ENCODE measurements at regions not wholly inside any gene's neighbourhood (a gene's known extent, or its start where the extent isn't known, plus 50 kb on each side); places are given as distances from the start of the nearest gene placed in this dataset.

DNA sequence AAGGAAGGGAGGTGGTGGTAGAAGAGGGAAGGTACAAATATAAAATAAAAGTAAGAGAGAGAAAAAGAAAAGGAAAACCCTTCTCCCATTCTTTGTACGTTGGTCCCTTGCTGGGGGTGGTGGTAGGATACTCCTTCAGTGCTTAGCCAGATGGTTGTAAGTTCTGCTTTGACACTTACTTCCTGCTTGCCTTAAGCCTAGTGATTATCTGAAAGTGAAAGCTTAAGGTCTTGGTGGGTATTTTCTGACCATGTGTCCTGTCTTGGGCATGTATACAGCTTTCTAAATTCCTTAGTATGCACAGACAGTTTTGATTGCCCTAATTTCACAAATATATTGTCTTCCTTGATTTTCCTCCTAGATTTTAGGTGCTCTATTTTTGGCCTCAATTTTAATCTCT lies 314.8 kb downstream of the PCDH17 start:
- H3K9me3 Mint-ChIP-seq = peaks cover 14% of the 10 kb centered on the region
- CTCF ChIA-PET = no interaction called here
- H3K27ac ChIP-seq (ENCODE audit: low read depth in 1 of 2, low read length in 2 of 2) = no peak overlapping the region
- no peak overlapping the region for H3K4me3 ChIP-seq (ENCODE audit: low read length)
- ATAC-seq (ENCODE audit: poor library complexity) = no peak
- peaks cover 0 to 7% of the 10 kb centered on the region in 2 experiments for H3K9me3 ChIP-seq (ENCODE audit: control insufficient read depth in 1 of 2, insufficient read depth in 1 of 2, low read length in 2 of 2)
- no peak for DNase-seq
- H3K4me1 ChIP-seq (ENCODE audit: insufficient read depth, low read length) = no peaks in the 10 kb centered on the region
- no peaks in the 10 kb centered on the region for H3K27me3 Mint-ChIP-seq
- no peaks in the 10 kb centered on the region for H3K4me1 Mint-ChIP-seq (ENCODE audit: low read depth)
- no peaks in the 10 kb centered on the region for H3K27me3 ChIP-seq (ENCODE audit: control insufficient read depth in 1 of 2, insufficient read depth in 2 of 2, low read length in 2 of 2)
- no peak overlapping the region for H3K4me3 Mint-ChIP-seq
- TF ChIP-seq, protein P1, sequence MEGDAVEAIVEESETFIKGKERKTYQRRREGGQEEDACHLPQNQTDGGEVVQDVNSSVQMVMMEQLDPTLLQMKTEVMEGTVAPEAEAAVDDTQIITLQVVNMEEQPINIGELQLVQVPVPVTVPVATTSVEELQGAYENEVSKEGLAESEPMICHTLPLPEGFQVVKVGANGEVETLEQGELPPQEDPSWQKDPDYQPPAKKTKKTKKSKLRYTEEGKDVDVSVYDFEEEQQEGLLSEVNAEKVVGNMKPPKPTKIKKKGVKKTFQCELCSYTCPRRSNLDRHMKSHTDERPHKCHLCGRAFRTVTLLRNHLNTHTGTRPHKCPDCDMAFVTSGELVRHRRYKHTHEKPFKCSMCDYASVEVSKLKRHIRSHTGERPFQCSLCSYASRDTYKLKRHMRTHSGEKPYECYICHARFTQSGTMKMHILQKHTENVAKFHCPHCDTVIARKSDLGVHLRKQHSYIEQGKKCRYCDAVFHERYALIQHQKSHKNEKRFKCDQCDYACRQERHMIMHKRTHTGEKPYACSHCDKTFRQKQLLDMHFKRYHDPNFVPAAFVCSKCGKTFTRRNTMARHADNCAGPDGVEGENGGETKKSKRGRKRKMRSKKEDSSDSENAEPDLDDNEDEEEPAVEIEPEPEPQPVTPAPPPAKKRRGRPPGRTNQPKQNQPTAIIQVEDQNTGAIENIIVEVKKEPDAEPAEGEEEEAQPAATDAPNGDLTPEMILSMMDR (IDR thresholded peaks at IDR 0.05) = no peak
- H3K36me3 ChIP-seq (ENCODE audit: insufficient read depth, low read length) = no peaks in the 10 kb centered on the region
- no peak overlapping the region for H3K27ac Mint-ChIP-seq
- intact Hi-C loops (cut with DNase I, micrococcal nuclease) = no loop called here
- H3K36me3 Mint-ChIP-seq (ENCODE audit: low read depth) = no peaks in the 10 kb centered on the region
- POLR2A ChIA-PET = no interaction called here

DNA sequence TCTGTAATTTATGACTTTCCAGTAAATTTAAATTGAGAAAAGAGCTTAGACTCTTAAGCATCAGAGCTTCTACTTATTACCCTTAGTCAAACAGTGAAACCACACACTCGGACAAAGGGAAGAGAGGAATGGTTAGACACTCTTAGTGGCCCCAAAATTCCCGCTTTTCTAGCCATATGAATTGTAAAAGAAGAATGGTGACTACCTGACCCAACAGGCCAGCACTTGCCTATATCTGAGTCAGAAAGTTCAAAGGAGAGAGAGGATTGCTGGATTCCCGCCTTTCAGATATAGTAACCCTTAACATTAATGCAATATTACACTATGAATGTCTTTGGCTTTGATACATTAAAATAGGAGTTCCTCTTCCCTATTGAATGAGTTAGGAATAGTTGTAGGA lies 317.3 kb downstream of the PCDH17 start:
- Mint-ChIP-seq H3K4me1 (ENCODE audit: low read depth) (no peaks in the 10 kb centered on the region), H3K27ac (no peak overlapping the region), H3K9me3 (peaks cover 20% of the 10 kb centered on the region), H3K4me3 (no peak overlapping the region), H3K27me3 (no peaks in the 10 kb centered on the region), H3K36me3 (ENCODE audit: low read depth) (no peaks in the 10 kb centered on the region)
- ChIA-PET CTCF (no interaction called here), POLR2A (no interaction called here)
- Histone ChIP-seq H3K27ac (ENCODE audit: low read depth in 1 of 2, low read length in 2 of 2) (no peak overlapping the region), H3K4me1 (ENCODE audit: insufficient read depth, low read length) (no peaks in the 10 kb centered on the region), H3K9me3 (ENCODE audit: control insufficient read depth in 1 of 2, insufficient read depth in 1 of 2, low read length in 2 of 2) (peaks cover 0 to 4% of the 10 kb centered on the region in 2 experiments), H3K27me3 (ENCODE audit: control insufficient read depth in 1 of 2, insufficient read depth in 2 of 2, low read length in 2 of 2) (no peaks in the 10 kb centered on the region), H3K4me3 (ENCODE audit: low read length) (no peak overlapping the region), H3K36me3 (ENCODE audit: insufficient read depth, low read length) (no peaks in the 10 kb centered on the region)
- TF ChIP-seq, protein P1 (IDR thresholded peaks at IDR 0.05) = no peak
- no peak for ATAC-seq (ENCODE audit: poor library complexity)
- DNase-seq = no peak
- intact Hi-C loops (cut with DNase I, micrococcal nuclease) = no loop called here

DNA sequence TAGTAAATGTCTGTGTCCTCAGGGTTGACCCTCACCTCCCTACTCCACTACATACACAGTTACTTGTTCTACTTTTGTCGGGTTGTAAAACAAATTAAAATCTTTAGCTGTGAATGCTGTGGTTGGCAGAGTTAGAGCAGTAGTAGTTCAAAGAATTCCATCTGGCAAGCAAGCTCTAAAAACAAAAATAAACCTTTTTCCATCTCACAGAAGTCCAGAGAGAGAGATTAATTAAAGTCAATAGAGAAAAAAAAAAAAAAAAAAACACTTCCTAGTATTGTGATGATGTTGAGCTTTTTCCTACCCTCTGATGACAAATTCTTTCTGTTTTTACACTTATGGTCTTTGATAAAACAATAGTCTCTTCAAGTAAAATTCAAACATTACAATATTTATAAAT lies 338.4 kb downstream of the PCDH17 start:
- peaks cover 0 to 7% of the 10 kb centered on the region in 2 experiments for H3K9me3 ChIP-seq (ENCODE audit: control insufficient read depth in 1 of 2, insufficient read depth in 1 of 2, low read length in 2 of 2)

More for the DNA sequence above, 338.4 kb downstream of the PCDH17 start:
- ChIA-PET POLR2A (no interaction called here), CTCF (no interaction called here)
- no peak overlapping the region for H3K27ac Mint-ChIP-seq
- TF ChIP-seq, protein P1 (IDR thresholded peaks at IDR 0.05) = no peak
- intact Hi-C loops (cut with DNase I, micrococcal nuclease) = no loop called here
- H3K27me3 Mint-ChIP-seq = no peaks in the 10 kb centered on the region
- ATAC-seq (ENCODE audit: poor library complexity) (no peak), DNase-seq (no peak)
- H3K36me3 Mint-ChIP-seq (ENCODE audit: low read depth) = no peaks in the 10 kb centered on the region
- Histone ChIP-seq H3K36me3 (ENCODE audit: insufficient read depth, low read length) (no peaks in the 10 kb centered on the region), H3K27me3 (ENCODE audit: control insufficient read depth in 1 of 2, insufficient read depth in 2 of 2, low read length in 2 of 2) (no peaks in the 10 kb centered on the region), H3K27ac (ENCODE audit: low read depth in 1 of 2, low read length in 2 of 2) (no peak overlapping the region), H3K4me1 (ENCODE audit: insufficient read depth, low read length) (no peaks in the 10 kb centered on the region), H3K4me3 (ENCODE audit: low read length) (no peak overlapping the region)
- H3K4me3 Mint-ChIP-seq = no peak overlapping the region
- peaks cover 19% of the 10 kb centered on the region for H3K9me3 Mint-ChIP-seq
- H3K4me1 Mint-ChIP-seq (ENCODE audit: low read depth) = no peaks in the 10 kb centered on the region

All from CD4-positive, alpha-beta T cell (primary cell).